H9 (cell line): ENCODE measurements at regions not wholly inside any gene's neighbourhood (a gene's known extent, or its start where the extent isn't known, plus 50 kb on each side); places are given as distances from the start of the nearest gene placed in this dataset.

Experiments
- DNase-seq: peaks from one replicate; pipeline ENCODE4 v3.0.0-alpha.2; 2017
- H2AFZ ChIP-seq: one replicate; pipeline ENCODE4 v1.6.1; 2013; ENCODE audit warnings: mild to moderate bottlenecking, low read length, control low read depth, moderate library complexity
- H2AK5ac ChIP-seq: 2 replicates; pipeline ENCODE4 v1.6.1; 2013; ENCODE audit warnings: low read length, control low read depth, mixed read lengths; ENCODE audit not compliant: insufficient read length
- H2BK120ac ChIP-seq: one replicate; pipeline ENCODE4 v1.6.1; 2013; ENCODE audit warnings: low read depth, mild to moderate bottlenecking, low read length, control low read depth, inconsistent platforms; ENCODE audit not compliant: poor library complexity, severe bottlenecking
- H2BK12ac ChIP-seq: 2 replicates; pipeline ENCODE4 v1.6.1; 2013; ENCODE audit warnings: low read length, control low read depth, mixed read lengths, low read depth; ENCODE audit not compliant: insufficient read length
- H2BK15ac ChIP-seq: 2 replicates; pipeline ENCODE4 v1.6.1; 2013; ENCODE audit warnings: low read depth, low read length, control low read depth
- H2BK20ac ChIP-seq: one replicate; pipeline ENCODE4 v1.6.1; 2013; ENCODE audit warnings: low read depth, mild to moderate bottlenecking, low read length, control low read depth, inconsistent platforms; ENCODE audit not compliant: poor library complexity, severe bottlenecking
- H2BK5ac ChIP-seq: 2 replicates; pipeline ENCODE4 v1.6.1; 2013; ENCODE audit warnings: low read length, control low read depth, mixed read lengths; ENCODE audit not compliant: insufficient read length
- H3K14ac ChIP-seq: 2 replicates; pipeline ENCODE4 v1.6.1; 2013; ENCODE audit warnings: low read length, control low read depth; ENCODE audit not compliant: insufficient read depth
- H3K18ac ChIP-seq: 2 replicates; pipeline ENCODE4 v1.6.1; 2013; ENCODE audit warnings: low read depth, mild to moderate bottlenecking, mixed read lengths, low read length, control low read depth; ENCODE audit not compliant: insufficient read length
- H3K23ac ChIP-seq: 2 replicates; pipeline ENCODE4 v1.6.1; 2013; ENCODE audit warnings: low read length, control low read depth, mixed read lengths, low read depth; ENCODE audit not compliant: insufficient read length
- H3K23me2 ChIP-seq: 2 replicates; pipeline ENCODE4 v1.6.1; 2013; ENCODE audit warnings: low read depth, mild to moderate bottlenecking, mixed read lengths, low read length, control low read depth; ENCODE audit not compliant: insufficient read length, poor library complexity, severe bottlenecking
- H3K27ac ChIP-seq: 2 replicates; pipeline ENCODE4 v1.5.1; 2013; ENCODE audit warnings: low read length, control low read depth, mixed read lengths, low read depth; ENCODE audit not compliant: insufficient read length
- H3K27me3 ChIP-seq: 2 replicates; pipeline ENCODE4 v1.6.1; 2013; ENCODE audit warnings: low read length, control low read depth, inconsistent platforms; ENCODE audit not compliant: insufficient read depth
- H3K4ac ChIP-seq: 2 replicates; pipeline ENCODE4 v1.6.1; 2013; ENCODE audit warnings: low read depth, mild to moderate bottlenecking, control low read depth, inconsistent platforms, low read length, moderate library complexity
- H3K4me1 ChIP-seq: 2 replicates; pipeline ENCODE4 v1.6.1; 2013; ENCODE audit warnings: low read length, control low read depth, inconsistent platforms; ENCODE audit not compliant: insufficient read depth
- H3K4me2 ChIP-seq: 2 replicates; pipeline ENCODE4 v1.6.1; 2013; ENCODE audit warnings: low read length, control low read depth, mixed read lengths; ENCODE audit not compliant: insufficient read length, insufficient read depth
- H3K56ac ChIP-seq: 2 replicates; pipeline ENCODE4 v1.6.1; 2013; ENCODE audit warnings: low read depth, mild to moderate bottlenecking, mixed read lengths, low read length, control low read depth; ENCODE audit not compliant: insufficient read length
- H3K79me1 ChIP-seq: 2 replicates; pipeline ENCODE4 v1.6.1; 2013; ENCODE audit warnings: low read depth, mild to moderate bottlenecking, moderate library complexity, low read length, control low read depth, inconsistent platforms; ENCODE audit not compliant: insufficient read depth, poor library complexity, severe bottlenecking
- H3K79me2 ChIP-seq: 2 replicates; pipeline ENCODE4 v1.6.1; 2013; ENCODE audit warnings: low read length, control low read depth, inconsistent platforms; ENCODE audit not compliant: insufficient read depth
- H3K9ac ChIP-seq: 2 replicates; pipeline ENCODE4 v1.6.1; 2013; ENCODE audit warnings: low read length, control low read depth, mixed read lengths; ENCODE audit not compliant: insufficient read length; ENCODE audit errors: extremely low read depth
- H3K9me3 ChIP-seq: one replicate; pipeline ENCODE4 v1.6.1; 2013; ENCODE audit warnings: low read depth, low read length, inconsistent platforms; ENCODE audit not compliant: control insufficient read depth
- H3T11ph ChIP-seq: one replicate; pipeline ENCODE4 v1.6.1; 2013; ENCODE audit warnings: mild to moderate bottlenecking, low read length, control low read depth, inconsistent platforms
- H4K20me1 ChIP-seq: one replicate; pipeline ENCODE4 v1.6.1; 2013; ENCODE audit not compliant: control insufficient read depth, insufficient read length, insufficient read depth
- H4K5ac ChIP-seq: 2 replicates; pipeline ENCODE4 v1.6.1; 2013; ENCODE audit warnings: low read depth, mild to moderate bottlenecking, mixed read lengths, low read length, control low read depth; ENCODE audit not compliant: insufficient read length
- H4K8ac ChIP-seq: replicated peaks from 2 replicates; pipeline ENCODE4 v1.6.1; 2013; ENCODE audit warnings: low read length, control low read depth, mixed read lengths, low read depth; ENCODE audit not compliant: insufficient read length
- H4K91ac ChIP-seq: 2 replicates; pipeline ENCODE4 v1.6.1; 2013; ENCODE audit warnings: low read depth, mild to moderate bottlenecking, moderate library complexity, mixed read lengths, low read length, control low read depth; ENCODE audit not compliant: insufficient read length
- H3K27ac Mint-ChIP-seq, 3 experiments: 2 replicates in 2 of 3; 3 replicates in 1 of 3; pipeline ENCODE4 v1.8.0; 2020 to 2021; ENCODE audit warnings: mixed read lengths in 3 of 3, mild to moderate bottlenecking in 1 of 3, moderate library complexity in 1 of 3
- H3K27me3 Mint-ChIP-seq: 2 replicates; pipeline ENCODE4 v1.8.0; 2021; ENCODE audit warnings: low read depth, mild to moderate bottlenecking, moderate library complexity, mixed read lengths
- H3K36me3 Mint-ChIP-seq, 3 experiments: 2 replicates in 2 of 3; 3 replicates in 1 of 3; pipeline ENCODE4 v1.8.0; 2020 to 2021; ENCODE audit warnings: low read depth in 3 of 3, mixed read lengths in 3 of 3; ENCODE audit not compliant: insufficient read depth in 1 of 3
- H3K4me1 Mint-ChIP-seq, 2 experiments: 2 replicates each; pipeline ENCODE4 v1.8.0; 2020; ENCODE audit warnings: mixed read lengths in 2 of 2
- H3K4me3 Mint-ChIP-seq, 2 experiments: 2 replicates in 1 of 2; 3 replicates in 1 of 2; pipeline ENCODE4 v1.8.0; 2020 to 2021; ENCODE audit warnings: mild to moderate bottlenecking in 2 of 2, mixed read lengths in 2 of 2, moderate library complexity in 1 of 2
- H3K9me3 Mint-ChIP-seq, 2 experiments: 2 replicates in 1 of 2; 3 replicates in 1 of 2; pipeline ENCODE4 v1.8.0; 2020; ENCODE audit warnings: mild to moderate bottlenecking in 2 of 2, mixed read lengths in 2 of 2, moderate library complexity in 1 of 2
- WGBS: extraction: QIAGEN DNeasy Blood & Tissue Kit; methylation state at CpG from one replicate; pipeline ENCODE4 v1.1.7; 2013; ENCODE audit warnings: missing lambda C conversion rate, low lambda C conversion rate, mixed read lengths; ENCODE audit not compliant: insufficient read length; ENCODE audit errors: extremely low coverage; 5-methylcytosine and 5-hydroxymethylcytosine counted together
- TF ChIP-seq, protein P1 (sequence below): fragments of 200-600 bp; sonication (generic); conservative IDR thresholded peaks from 3 replicates; pipeline ENCODE4 v1.8.0; 2021; ENCODE audit warnings: antibody characterized with exemption, mild to moderate bottlenecking

DNA sequence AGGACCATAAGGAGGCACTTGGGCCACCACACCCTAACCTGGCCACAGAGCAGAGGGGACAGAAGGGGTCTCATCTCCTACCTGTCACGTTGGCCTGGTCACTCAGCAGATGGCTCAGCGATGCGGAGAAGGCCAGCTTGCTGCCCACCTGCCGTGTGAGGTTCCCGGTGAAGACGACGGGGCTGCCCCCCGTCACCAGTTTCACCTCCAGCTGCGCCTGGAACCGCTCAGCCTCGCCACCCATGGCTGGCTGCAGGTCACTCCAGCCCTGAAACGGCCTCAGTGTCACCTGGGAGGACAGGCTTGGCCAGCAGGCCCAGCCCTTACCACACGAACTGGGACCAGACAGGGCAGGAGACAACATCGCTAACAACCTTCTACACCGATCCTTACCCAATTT lies 116.8 kb downstream of the RMI2 start:
- no peak overlapping the region for H3K27ac Mint-ChIP-seq

More for the DNA sequence above, 116.8 kb downstream of the RMI2 start:
- Histone ChIP-seq H3K14ac (no peak overlapping the region), H3K4me1 (no peaks in the 10 kb centered on the region), H4K8ac (no peak overlapping the region), H3K18ac (no peak overlapping the region), H2BK12ac (no peak overlapping the region), H2AFZ (no peak overlapping the region), H3K27ac (no peak overlapping the region), H3K79me1 (no peaks in the 10 kb centered on the region), H2BK15ac (no peak overlapping the region), H4K5ac (no peak overlapping the region), H2BK120ac (no peak overlapping the region), H3K79me2 (no peaks in the 10 kb centered on the region), H3K4ac (no peak overlapping the region), H3K27me3 (no peaks in the 10 kb centered on the region), H2BK5ac (no peak overlapping the region), H3T11ph (no peak overlapping the region), H4K91ac (no peak overlapping the region), H3K9ac (no peak overlapping the region), H3K23ac (no peak overlapping the region), H3K23me2 (no peaks in the 10 kb centered on the region), H2AK5ac (no peak overlapping the region), H3K56ac (no peak overlapping the region), H2BK20ac (no peak overlapping the region), H3K4me2 (no peak overlapping the region), H4K20me1 (no peaks in the 10 kb centered on the region), H3K9me3 (no peaks in the 10 kb centered on the region)
- no peaks in the 10 kb centered on the region for H3K36me3 Mint-ChIP-seq
- no peaks in the 10 kb centered on the region for H3K4me1 Mint-ChIP-seq
- no peaks in the 10 kb centered on the region for H3K9me3 Mint-ChIP-seq
- no peak overlapping the region for H3K4me3 Mint-ChIP-seq
- no peak for DNase-seq
- TF ChIP-seq, protein P1, sequence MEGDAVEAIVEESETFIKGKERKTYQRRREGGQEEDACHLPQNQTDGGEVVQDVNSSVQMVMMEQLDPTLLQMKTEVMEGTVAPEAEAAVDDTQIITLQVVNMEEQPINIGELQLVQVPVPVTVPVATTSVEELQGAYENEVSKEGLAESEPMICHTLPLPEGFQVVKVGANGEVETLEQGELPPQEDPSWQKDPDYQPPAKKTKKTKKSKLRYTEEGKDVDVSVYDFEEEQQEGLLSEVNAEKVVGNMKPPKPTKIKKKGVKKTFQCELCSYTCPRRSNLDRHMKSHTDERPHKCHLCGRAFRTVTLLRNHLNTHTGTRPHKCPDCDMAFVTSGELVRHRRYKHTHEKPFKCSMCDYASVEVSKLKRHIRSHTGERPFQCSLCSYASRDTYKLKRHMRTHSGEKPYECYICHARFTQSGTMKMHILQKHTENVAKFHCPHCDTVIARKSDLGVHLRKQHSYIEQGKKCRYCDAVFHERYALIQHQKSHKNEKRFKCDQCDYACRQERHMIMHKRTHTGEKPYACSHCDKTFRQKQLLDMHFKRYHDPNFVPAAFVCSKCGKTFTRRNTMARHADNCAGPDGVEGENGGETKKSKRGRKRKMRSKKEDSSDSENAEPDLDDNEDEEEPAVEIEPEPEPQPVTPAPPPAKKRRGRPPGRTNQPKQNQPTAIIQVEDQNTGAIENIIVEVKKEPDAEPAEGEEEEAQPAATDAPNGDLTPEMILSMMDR: no peak
- H3K27me3 Mint-ChIP-seq: no peaks in the 10 kb centered on the region
- WGBS: no CpG with 5 or more reads among the region's 15 CpGs
